RWPE2 (cell line): ENCODE measurements at regions not wholly inside any gene's neighbourhood (a gene's known extent, or its start where the extent isn't known, plus 50 kb on each side); places are given as distances from the start of the nearest gene placed in this dataset.

ENCODE experiments used
- ATAC-seq: fragments of 200-7000 bp; cut with Tn5 transposase; 3 replicates; pipeline ENCODE4 v1.9.1; 2021; ENCODE audit warnings: low read depth
- DNase-seq: peaks from one replicate; pipeline ENCODE4 v3.0.0-alpha.2; 2020; ENCODE audit warnings: low spot score
- H3K27ac ChIP-seq: fragments of 450-650 bp; 2 replicates; pipeline ENCODE4 v1.5.1; 2017; ENCODE audit warnings: mild to moderate bottlenecking; ENCODE audit not compliant: poor library complexity, severe bottlenecking
- H3K27me3 ChIP-seq: fragments of 250-450 bp; sonication (Bioruptor Pico); 2 replicates; pipeline ENCODE4 v1.5.1; 2021; ENCODE audit warnings: mild to moderate bottlenecking, moderate library complexity; ENCODE audit not compliant: insufficient read depth, poor library complexity, severe bottlenecking
- H3K36me3 ChIP-seq: fragments of 250-450 bp; sonication (Bioruptor Pico); 2 replicates; pipeline ENCODE4 v1.5.1; 2020; ENCODE audit warnings: low read depth, mild to moderate bottlenecking, moderate library complexity
- H3K4me1 ChIP-seq: fragments of 250-450 bp; sonication (Bioruptor Pico); 2 replicates; pipeline ENCODE4 v1.5.1; 2021; ENCODE audit warnings: mild to moderate bottlenecking, moderate library complexity; ENCODE audit not compliant: insufficient read depth, poor library complexity, severe bottlenecking
- H3K4me3 ChIP-seq: fragments of 250-450 bp; sonication (Bioruptor Pico); 2 replicates; pipeline ENCODE4 v1.5.1; 2021; ENCODE audit warnings: mild to moderate bottlenecking, moderate library complexity; ENCODE audit not compliant: severe bottlenecking
- H3K9me3 ChIP-seq: fragments of 250-450 bp; sonication (Bioruptor Pico); 2 replicates; pipeline ENCODE4 v1.5.1; 2021; ENCODE audit warnings: mild to moderate bottlenecking, moderate library complexity; ENCODE audit not compliant: severe bottlenecking
- TF ChIP-seq, protein P1 (sequence below): fragments of 450-650 bp; IDR thresholded peaks from one replicate; pipeline ENCODE4 v1.5.1; 2017; ENCODE audit warnings: mild to moderate bottlenecking, moderate library complexity; ENCODE audit not compliant: poor library complexity, severe bottlenecking

DNA sequence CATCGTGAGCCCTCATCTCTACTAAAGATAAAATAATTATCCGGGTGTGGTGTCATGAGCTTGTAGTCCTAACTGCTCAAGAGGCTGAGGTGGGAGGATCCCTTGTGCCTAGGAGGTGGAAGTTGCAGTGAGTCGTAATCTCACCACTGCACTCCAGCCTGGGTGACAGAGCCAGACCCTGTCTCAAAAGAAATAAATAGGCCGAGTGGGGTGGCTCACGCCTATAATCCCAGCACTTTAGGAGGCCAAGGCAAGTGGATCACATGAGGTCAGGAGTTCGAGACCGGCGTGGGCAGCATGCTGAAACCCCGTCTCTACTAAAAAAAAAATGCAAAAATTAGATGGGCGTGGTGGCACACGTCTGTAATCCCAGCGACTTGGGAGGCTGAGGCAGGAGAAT is 70.9 kb downstream of the RESF1 start:
- Histone ChIP-seq H3K27ac (no peak overlapping the region), H3K9me3 (no peaks in the 10 kb centered on the region), H3K4me1 (no peaks in the 10 kb centered on the region), H3K36me3 (no peaks in the 10 kb centered on the region), H3K27me3 (no peaks in the 10 kb centered on the region), H3K4me3 (no peak overlapping the region)
- no peak for ATAC-seq
- TF ChIP-seq, protein P1, sequence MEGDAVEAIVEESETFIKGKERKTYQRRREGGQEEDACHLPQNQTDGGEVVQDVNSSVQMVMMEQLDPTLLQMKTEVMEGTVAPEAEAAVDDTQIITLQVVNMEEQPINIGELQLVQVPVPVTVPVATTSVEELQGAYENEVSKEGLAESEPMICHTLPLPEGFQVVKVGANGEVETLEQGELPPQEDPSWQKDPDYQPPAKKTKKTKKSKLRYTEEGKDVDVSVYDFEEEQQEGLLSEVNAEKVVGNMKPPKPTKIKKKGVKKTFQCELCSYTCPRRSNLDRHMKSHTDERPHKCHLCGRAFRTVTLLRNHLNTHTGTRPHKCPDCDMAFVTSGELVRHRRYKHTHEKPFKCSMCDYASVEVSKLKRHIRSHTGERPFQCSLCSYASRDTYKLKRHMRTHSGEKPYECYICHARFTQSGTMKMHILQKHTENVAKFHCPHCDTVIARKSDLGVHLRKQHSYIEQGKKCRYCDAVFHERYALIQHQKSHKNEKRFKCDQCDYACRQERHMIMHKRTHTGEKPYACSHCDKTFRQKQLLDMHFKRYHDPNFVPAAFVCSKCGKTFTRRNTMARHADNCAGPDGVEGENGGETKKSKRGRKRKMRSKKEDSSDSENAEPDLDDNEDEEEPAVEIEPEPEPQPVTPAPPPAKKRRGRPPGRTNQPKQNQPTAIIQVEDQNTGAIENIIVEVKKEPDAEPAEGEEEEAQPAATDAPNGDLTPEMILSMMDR = no peak
- DNase-seq = no peak

DNA sequence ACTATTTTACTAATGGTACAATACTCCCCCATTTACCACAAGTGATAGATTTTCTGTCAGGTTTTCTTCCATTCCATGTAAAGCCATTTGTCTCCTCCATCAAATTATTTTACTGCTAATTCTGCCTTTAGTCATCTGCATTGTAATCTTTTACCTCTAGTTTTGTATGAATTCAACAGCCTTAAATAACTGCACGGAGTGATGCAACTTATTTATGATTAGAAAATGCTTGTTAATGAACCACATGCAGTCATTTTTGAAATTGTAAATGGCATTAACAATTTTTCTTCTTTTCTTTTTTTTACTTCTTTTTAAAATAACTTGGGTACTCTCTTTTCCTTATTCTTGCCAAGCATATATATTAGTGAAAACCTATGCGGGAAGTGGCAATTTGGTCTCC is 71.5 kb downstream of the RESF1 start:
- TF ChIP-seq, protein P1 = no peak
- ATAC-seq = no peak
- Histone ChIP-seq H3K4me3 (no peak overlapping the region), H3K9me3 (no peaks in the 10 kb centered on the region), H3K27me3 (no peaks in the 10 kb centered on the region), H3K27ac (no peak overlapping the region), H3K36me3 (no peaks in the 10 kb centered on the region), H3K4me1 (no peaks in the 10 kb centered on the region)
- no peak for DNase-seq

DNA sequence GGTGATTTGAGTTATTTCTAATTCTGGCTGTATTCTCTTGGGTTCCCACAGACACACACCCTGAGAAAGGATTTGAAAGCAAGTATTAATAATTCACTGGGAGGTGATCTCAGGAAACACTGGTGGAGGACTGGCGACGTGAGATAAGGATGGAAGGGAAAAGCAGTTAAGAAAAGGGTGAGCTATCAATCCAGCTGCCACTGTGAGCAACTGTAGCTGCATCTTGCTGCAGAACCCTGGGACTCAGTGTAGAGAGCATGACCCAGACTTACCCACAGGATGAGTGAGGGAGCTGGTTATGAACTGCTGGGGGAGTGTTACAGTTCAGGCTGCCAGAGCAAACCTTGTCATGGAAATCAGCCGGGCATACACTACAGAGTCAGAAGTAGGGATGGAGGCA is 71.9 kb downstream of the RESF1 start:
- TF ChIP-seq, protein P1 = no peak
- no peak for DNase-seq
- Histone ChIP-seq H3K27ac (no peak overlapping the region), H3K4me1 (no peaks in the 10 kb centered on the region), H3K27me3 (no peaks in the 10 kb centered on the region), H3K4me3 (no peak overlapping the region), H3K36me3 (no peaks in the 10 kb centered on the region), H3K9me3 (no peaks in the 10 kb centered on the region)
- ATAC-seq = no peak

DNA sequence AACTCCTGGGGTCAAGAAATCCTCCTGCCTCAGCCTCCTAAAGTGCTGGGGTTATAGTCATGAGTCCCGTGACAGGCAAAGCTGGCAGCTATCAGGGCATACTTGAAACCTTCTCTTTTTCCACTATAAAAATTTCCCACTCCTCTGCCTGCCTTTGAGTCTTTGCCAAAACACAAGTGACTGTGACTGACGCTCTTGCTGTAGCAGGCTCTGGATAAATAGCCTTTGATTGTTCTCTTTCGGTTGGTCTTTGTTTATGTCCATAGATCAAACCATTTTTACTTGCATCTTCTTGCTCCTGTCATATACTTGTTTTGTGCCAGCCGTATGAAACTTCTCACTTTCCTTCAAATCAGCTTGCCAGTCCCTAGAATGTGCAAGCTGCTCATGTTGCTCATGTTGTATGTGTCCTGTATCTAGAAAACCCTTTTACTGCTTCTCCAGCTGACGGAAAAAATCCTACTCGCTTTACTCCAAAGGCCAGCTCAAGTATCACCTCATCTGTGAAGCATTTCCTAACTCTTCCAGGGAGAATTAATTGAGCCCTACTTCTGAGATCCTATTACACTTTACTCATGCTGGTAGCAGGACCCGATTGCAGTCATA is 73.1 kb downstream of the RESF1 start:
- H3K27me3 ChIP-seq = no peaks in the 10 kb centered on the region
- TF ChIP-seq, protein P1 = no peak
- H3K4me1 ChIP-seq = no peaks in the 10 kb centered on the region
- H3K36me3 ChIP-seq = no peaks in the 10 kb centered on the region
- H3K4me3 ChIP-seq = no peak overlapping the region
- no peak for DNase-seq
- ATAC-seq = no peak
- H3K9me3 ChIP-seq = no peaks in the 10 kb centered on the region
- no peak overlapping the region for H3K27ac ChIP-seq

DNA sequence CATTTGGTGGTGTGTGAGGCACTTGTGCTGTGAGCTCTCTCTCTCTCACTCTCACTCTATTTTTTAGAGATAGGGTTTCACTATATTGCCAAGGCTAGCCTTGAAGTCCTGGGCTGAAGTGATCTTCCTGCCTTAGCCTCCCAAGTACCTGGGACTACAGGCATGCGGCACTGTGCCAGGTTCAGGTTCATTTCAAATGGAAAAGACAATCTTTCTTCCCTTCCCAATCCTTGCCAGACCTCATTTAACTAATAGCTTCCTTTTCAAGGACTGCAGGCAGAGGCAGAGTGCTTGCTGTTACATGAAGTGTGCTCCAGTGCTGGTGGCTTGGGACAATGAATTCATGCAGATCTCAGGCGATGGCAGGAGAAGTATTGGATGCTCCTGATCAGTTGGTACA is 73.2 kb upstream of the BICD1 start:
- Histone ChIP-seq H3K27me3 (no peaks in the 10 kb centered on the region), H3K9me3 (no peaks in the 10 kb centered on the region), H3K4me1 (no peaks in the 10 kb centered on the region), H3K4me3 (no peak overlapping the region), H3K36me3 (no peaks in the 10 kb centered on the region), H3K27ac (no peak overlapping the region)
- ATAC-seq (no peak), DNase-seq (no peak)
- TF ChIP-seq, protein P1 = no peak
